Left lung (tissue), 4 donors: ENCODE measurements at regions not wholly inside any gene's neighbourhood (a gene's known extent, or its start where the extent isn't known, plus 50 kb on each side); places are given as distances from the start of the nearest gene placed in this dataset.
A peak's percentile ranks its signal among the peaks of the same experiment; 100 is the strongest.

Experiments
- ATAC-seq: fragments of 200-7000 bp; cut with Tn5 transposase; one replicate; pipeline ENCODE4 v1.9.1; 2020; ENCODE audit warnings: moderate library complexity
- DNase-seq, 4 donors: peaks; one replicate each; pipeline ENCODE4 v3.0.0-alpha.2; 2013 to 2020
- H3K27ac ChIP-seq, 2 donors: fragments of 200-600 bp; sonication (generic) in 1 of 2; one replicate each; pipeline versions ENCODE4 v1.5.0 to v1.8.0; 2020 to 2021
- H3K27me3 ChIP-seq, 2 donors: fragments of 200-600 bp; sonication (generic) in 1 of 2; one replicate each; pipeline versions ENCODE4 v1.5.0 to v1.8.0; 2020 to 2021
- H3K36me3 ChIP-seq, 2 donors: fragments of 200-600 bp; sonication (generic) in 1 of 2; one replicate each; pipeline versions ENCODE4 v1.5.0 to v1.8.0; 2020 to 2021
- H3K4me1 ChIP-seq, 2 donors: fragments of 200-600 bp; one replicate each; pipeline ENCODE4 v1.8.0; 2021
- H3K4me3 ChIP-seq, 2 donors: fragments of 200-600 bp; sonication (generic) in 1 of 2; one replicate each; pipeline versions ENCODE4 v1.5.0 to v1.8.0; 2020 to 2021; ENCODE audit warnings: mild to moderate bottlenecking in 1 of 2
- H3K9me3 ChIP-seq, 2 donors: fragments of 200-600 bp; sonication (generic) in 1 of 2; one replicate each; pipeline versions ENCODE4 v1.5.0 to v1.8.0; 2020 to 2021
- intact Hi-C, 2 donors: fragments of 100-400 bp; cut with DNase I; formaldehyde crosslinking; loops; one replicate each; pipeline versions ENCODE4 v1.11.2 to v1.14.2; 2022
- TF ChIP-seq, protein P1 (sequence below), 2 donors: fragments of 200-600 bp; sonication (generic) in 1 of 2; IDR thresholded peaks; one replicate each; pipeline versions ENCODE4 v1.5.0 to v1.8.0; 2021; ENCODE audit warnings: antibody characterized with exemption in 2 of 2
- donor health status: DM: no; HTN: yes; CAD: no.
- donor health status: DM: no; HTN: no; CAD: no.

DNA sequence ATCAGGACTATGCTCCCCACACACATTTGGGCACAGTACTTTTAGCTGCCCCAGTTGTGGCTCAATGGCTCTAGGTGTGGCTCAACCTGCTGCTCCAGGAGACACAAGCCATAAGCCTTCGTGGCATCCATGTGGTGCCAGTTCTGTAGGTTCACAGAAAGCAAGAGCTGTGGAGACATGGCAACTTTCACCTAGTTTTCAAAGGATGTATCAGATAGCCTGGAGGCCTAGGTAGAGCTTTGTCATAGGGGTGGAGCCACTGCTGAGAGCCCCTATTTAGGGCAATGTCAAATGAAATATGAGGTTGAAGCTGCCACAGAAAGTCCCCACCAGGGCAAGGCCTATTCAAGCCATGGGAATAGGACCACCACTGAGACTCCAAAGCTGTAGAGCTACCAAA is 210.5 kb downstream of the LMO4 start:
- intact Hi-C loops: no loop called here
- Histone ChIP-seq H3K4me3 (no peak overlapping the region), H3K36me3 (no peaks in the 10 kb centered on the region), H3K27ac (no peak overlapping the region), H3K27me3 (no peaks in the 10 kb centered on the region), H3K9me3 (peaks cover 0 to 32% of the 10 kb centered on the region in 2 donors), H3K4me1 (no peaks in the 10 kb centered on the region)
- TF ChIP-seq, protein P1, sequence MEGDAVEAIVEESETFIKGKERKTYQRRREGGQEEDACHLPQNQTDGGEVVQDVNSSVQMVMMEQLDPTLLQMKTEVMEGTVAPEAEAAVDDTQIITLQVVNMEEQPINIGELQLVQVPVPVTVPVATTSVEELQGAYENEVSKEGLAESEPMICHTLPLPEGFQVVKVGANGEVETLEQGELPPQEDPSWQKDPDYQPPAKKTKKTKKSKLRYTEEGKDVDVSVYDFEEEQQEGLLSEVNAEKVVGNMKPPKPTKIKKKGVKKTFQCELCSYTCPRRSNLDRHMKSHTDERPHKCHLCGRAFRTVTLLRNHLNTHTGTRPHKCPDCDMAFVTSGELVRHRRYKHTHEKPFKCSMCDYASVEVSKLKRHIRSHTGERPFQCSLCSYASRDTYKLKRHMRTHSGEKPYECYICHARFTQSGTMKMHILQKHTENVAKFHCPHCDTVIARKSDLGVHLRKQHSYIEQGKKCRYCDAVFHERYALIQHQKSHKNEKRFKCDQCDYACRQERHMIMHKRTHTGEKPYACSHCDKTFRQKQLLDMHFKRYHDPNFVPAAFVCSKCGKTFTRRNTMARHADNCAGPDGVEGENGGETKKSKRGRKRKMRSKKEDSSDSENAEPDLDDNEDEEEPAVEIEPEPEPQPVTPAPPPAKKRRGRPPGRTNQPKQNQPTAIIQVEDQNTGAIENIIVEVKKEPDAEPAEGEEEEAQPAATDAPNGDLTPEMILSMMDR (IDR thresholded peaks at IDR 0.05): no peak
- DNase-seq: no peak
- no peak for ATAC-seq

DNA sequence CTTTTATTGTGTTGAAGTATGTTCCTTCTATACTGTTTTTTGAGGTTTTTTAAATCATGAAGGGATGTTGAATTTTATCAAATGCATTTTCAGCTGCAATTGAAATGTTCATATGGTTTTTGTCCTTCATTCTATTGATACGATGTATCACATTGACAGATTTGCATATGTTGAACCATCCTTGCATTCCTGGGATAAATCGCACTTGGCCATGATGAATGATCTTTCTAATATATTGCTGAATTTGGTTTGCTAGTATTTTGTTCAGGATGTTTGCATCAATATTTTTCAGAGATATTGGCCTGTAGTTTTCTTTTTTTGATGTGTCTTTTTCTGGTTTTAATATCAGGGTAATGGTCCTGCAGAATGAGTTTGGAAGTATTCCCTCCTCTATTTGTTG is 214.0 kb downstream of the LMO4 start:
- intact Hi-C loops: no loop called here
- no peak overlapping the region for H3K27ac ChIP-seq
- no peak for ATAC-seq
- H3K36me3 ChIP-seq: no peaks in the 10 kb centered on the region
- H3K27me3 ChIP-seq: no peaks in the 10 kb centered on the region
- H3K4me1 ChIP-seq: no peaks in the 10 kb centered on the region
- TF ChIP-seq, protein P1 (IDR thresholded peaks at IDR 0.05): no peak
- no peak for DNase-seq
- no peak overlapping the region for H3K4me3 ChIP-seq
- peaks cover 0 to 45% of the 10 kb centered on the region in 2 donors for H3K9me3 ChIP-seq

DNA sequence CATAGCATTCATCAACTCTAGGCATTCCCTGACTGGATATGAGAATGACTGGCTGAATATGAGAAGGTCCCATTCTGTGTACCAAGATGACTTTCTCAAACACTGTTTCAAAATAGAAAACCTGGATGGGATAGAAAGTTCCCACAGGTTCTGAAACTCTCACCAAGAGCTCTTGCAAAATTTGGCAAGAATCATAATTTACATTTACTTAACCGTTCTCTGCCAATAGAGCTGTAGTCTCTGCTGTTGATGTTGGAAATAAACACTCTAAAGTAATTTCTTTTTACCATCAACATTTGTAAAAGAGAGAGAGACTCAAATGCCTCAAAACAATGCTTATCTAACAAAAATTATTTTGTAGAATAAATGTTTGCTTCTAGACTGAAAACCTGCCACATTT is 221.1 kb downstream of the LMO4 start:
- Histone ChIP-seq H3K4me1 (no peaks in the 10 kb centered on the region), H3K9me3 (peaks cover 0 to 11% of the 10 kb centered on the region in 2 donors), H3K27ac (no peak overlapping the region), H3K4me3 (no peak overlapping the region), H3K36me3 (no peaks in the 10 kb centered on the region), H3K27me3 (no peaks in the 10 kb centered on the region)
- DNase-seq (peak in 1 of 4 donors; percentile 49), ATAC-seq (peak; percentile 57)
- TF ChIP-seq, protein P1 (IDR thresholded peaks at IDR 0.05): no peak
- intact Hi-C loops: no loop called here

DNA sequence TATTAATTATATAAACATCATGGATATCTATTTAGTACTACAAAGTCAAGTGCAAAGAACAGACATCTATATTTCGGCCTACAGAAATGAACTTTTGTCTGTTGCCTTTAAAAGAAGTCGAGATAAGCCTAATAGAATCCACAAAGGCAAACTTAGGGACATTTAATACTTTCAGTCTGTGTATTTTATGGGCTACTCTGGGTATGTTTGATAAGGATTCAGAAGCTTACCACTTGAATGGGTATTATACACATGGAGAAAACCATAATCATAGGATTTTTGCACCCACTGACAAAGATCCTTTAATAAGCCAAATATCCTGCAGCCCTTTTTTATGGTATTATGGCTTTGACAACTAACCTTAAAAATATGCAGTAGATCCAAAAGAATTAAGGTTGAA is 224.8 kb downstream of the LMO4 start:
- Histone ChIP-seq H3K27me3 (no peaks in the 10 kb centered on the region), H3K27ac (no peak overlapping the region), H3K4me1 (no peaks in the 10 kb centered on the region), H3K9me3 (no peaks in the 10 kb centered on the region), H3K4me3 (no peak overlapping the region), H3K36me3 (no peaks in the 10 kb centered on the region)
- intact Hi-C loops: no loop called here
- DNase-seq (no peak), ATAC-seq (no peak)
- TF ChIP-seq, protein P1 (IDR thresholded peaks at IDR 0.05): no peak

DNA sequence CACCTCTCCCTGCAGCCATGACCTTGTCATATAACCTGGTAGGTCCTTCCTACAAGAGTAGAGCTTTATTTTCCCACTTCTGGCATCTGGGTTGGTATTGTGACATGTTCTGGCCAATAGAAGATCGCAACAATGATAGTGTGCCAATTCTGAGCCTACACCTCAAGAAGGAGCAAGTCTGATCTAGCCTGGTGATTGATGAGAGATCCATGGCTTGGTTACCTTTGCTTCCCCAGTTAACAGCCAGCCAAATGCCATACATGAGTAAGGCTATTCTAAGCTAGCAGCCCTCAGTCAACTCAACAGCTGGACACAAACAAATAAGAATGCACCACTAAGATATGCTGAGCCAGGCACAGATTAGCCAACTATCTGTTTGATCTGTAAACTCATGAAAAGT is 226.7 kb downstream of the LMO4 start:
- intact Hi-C loops: no loop called here

More for the DNA sequence above, 226.7 kb downstream of the LMO4 start:
- Histone ChIP-seq H3K9me3 (no peaks in the 10 kb centered on the region), H3K27me3 (no peaks in the 10 kb centered on the region), H3K4me3 (no peak overlapping the region), H3K27ac (no peak overlapping the region), H3K36me3 (no peaks in the 10 kb centered on the region), H3K4me1 (no peaks in the 10 kb centered on the region)
- TF ChIP-seq, protein P1 (IDR thresholded peaks at IDR 0.05): no peak
- ATAC-seq (no peak), DNase-seq (no peak)
